Mammary epithelial cell (primary cell): ENCODE measurements at regions not wholly inside any gene's neighbourhood (a gene's known extent, or its start where the extent isn't known, plus 50 kb on each side); places are given as distances from the start of the nearest gene placed in this dataset.

Experiments
- CTCF ChIP-seq, 2 donors: IDR thresholded peaks in 1 of 2; conservative IDR thresholded peaks in 1 of 2; 2 replicates each; pipeline ENCODE4 v1.5.1; 2011 to 2012; ENCODE audit warnings: inconsistent platforms in 2 of 2, low read length in 2 of 2, mild to moderate bottlenecking in 2 of 2, control low read depth in 1 of 2, low read depth in 1 of 2; ENCODE audit not compliant: insufficient read depth in 1 of 2; ENCODE audit errors: extremely low read depth in 1 of 2
- EZH2 ChIP-seq: IDR thresholded peaks from 2 replicates; pipeline ENCODE4 v1.6.1; 2012; ENCODE audit warnings: low read length, inconsistent platforms, borderline replicate concordance

GRCh38 chrX:45540181-45540580 is 339.5 kb upstream of the DIPK2B start:
- no peak for TF ChIP-seq CTCF (conservative IDR thresholded peaks at IDR 0.05 in 1 of 2, IDR thresholded peaks at IDR 0.05 in 1 of 2; ENCODE audit: extremely low read depth in 1 of 2, insufficient read depth in 1 of 2, low read depth in 1 of 2, low read length in 2 of 2)
- TF ChIP-seq EZH2 = no peak
